ENCODE measurements at regions not wholly inside any gene's neighbourhood (a gene's known extent, or its start where the extent isn't known, plus 50 kb on each side); places are given as distances from the start of the nearest gene placed in this dataset.

DNA sequence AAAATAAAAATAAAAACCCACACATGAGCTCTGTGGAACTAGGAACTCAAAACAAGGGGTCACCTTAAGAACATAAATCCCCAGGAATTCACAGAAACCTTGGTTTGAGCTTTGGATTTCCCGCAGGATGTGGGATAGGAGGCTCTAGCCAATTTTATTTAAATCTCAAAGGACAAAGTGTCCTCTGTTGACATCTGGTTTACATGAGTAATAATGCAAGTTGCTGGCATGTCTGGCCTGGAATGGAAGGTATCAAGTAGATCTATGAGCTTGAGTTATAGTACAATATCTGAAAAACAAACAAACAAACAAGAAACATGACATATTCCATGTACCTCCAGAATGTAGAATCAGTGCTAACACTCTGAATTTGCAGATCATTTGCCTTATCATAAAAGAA lies 94.2 kb upstream of the SLIT3 start:
- FAIRE-seq = no peak
- POLR2A ChIA-PET (ENCODE audit: partially characterized antibody) = no interaction called here
- no peak overlapping the region for H2AFZ ChIP-seq (ENCODE audit: low read length)

More for the DNA sequence above, 94.2 kb upstream of the SLIT3 start:
- Histone ChIP-seq H2AK5ac (ENCODE audit: low read depth, low read length) (no peak overlapping the region), H3K14ac (ENCODE audit: insufficient read length) (no peak overlapping the region), H3K4me2 (ENCODE audit: insufficient read depth in 1 of 2, low read depth in 2 of 2, low read length in 2 of 2) (no peak overlapping the region), H3K4me1 (replicated peaks in 1 of 4; ENCODE audit: control insufficient read depth in 3 of 4, insufficient read depth in 4 of 4, low read length in 3 of 4) (no peaks in the 10 kb centered on the region), H3K23ac (ENCODE audit: insufficient read length) (no peak overlapping the region), H4K20me1 (replicated peaks in 1 of 2; ENCODE audit: control insufficient read depth in 1 of 2, insufficient read depth in 2 of 2, low read length in 2 of 2) (no peaks in the 10 kb centered on the region), H2BK15ac (ENCODE audit: low read length) (no peak overlapping the region), H2BK12ac (ENCODE audit: low read depth, low read length) (no peak overlapping the region), H3K27me3 (replicated peaks in 1 of 4; ENCODE audit: control insufficient read depth in 3 of 4, extremely low read depth in 1 of 4, insufficient read depth in 3 of 4, low read length in 3 of 4) (no peaks in the 10 kb centered on the region), H3K4me3 (ENCODE audit: extremely low read depth in 1 of 4, insufficient read depth in 2 of 4, low read depth in 3 of 4, low read length in 4 of 4) (no peak overlapping the region), H4K91ac (replicated peaks; ENCODE audit: insufficient read length, low read length) (no peak overlapping the region), H3K27ac (ENCODE audit: low read depth, low read length) (no peak overlapping the region), H3K9ac (replicated peaks in 1 of 4; ENCODE audit: extremely low read depth in 1 of 4, low read depth in 3 of 4, low read length in 3 of 4) (no peak overlapping the region), H4K8ac (ENCODE audit: extremely low read depth, insufficient read depth, low read length) (no peak overlapping the region), H2BK120ac (replicated peaks; ENCODE audit: low read depth, low read length) (no peak overlapping the region), H3K79me1 (ENCODE audit: low read depth, low read length) (no peaks in the 10 kb centered on the region), H3K4ac (replicated peaks; ENCODE audit: insufficient read length, low read depth, low read length) (no peak overlapping the region), H3K9me3 (ENCODE audit: insufficient read depth in 2 of 2, low read depth in 1 of 2, low read length in 1 of 2) (peaks cover 0 to 5% of the 10 kb centered on the region in 2 experiments; a peak in 2 of 4 replicates), H4K5ac (ENCODE audit: insufficient read length, low read depth, low read length) (no peak overlapping the region), H3K23me2 (ENCODE audit: low read depth, low read length) (no peaks in the 10 kb centered on the region), H3K18ac (ENCODE audit: extremely low read depth, low read length) (no peak overlapping the region), H2BK20ac (ENCODE audit: low read length) (no peak overlapping the region), H3K36me3 (ENCODE audit: control insufficient read depth in 2 of 4, insufficient read depth in 4 of 4, low read length in 3 of 4) (no peaks in the 10 kb centered on the region), H3K79me2 (ENCODE audit: control insufficient read depth in 1 of 2, insufficient read depth in 2 of 2, low read length in 2 of 2) (no peaks in the 10 kb centered on the region), H2BK5ac (ENCODE audit: low read depth, low read length) (no peak overlapping the region), H3K56ac (replicated peaks; ENCODE audit: insufficient read length, low read depth, low read length) (no peak overlapping the region)
- CTCF ChIA-PET (ENCODE audit: partially characterized antibody) = interaction anchor here (0.9 to 1.0 kb wide), 2 partner anchors 17 to 21 kb away, joined by 3 to 4 read pairs; no protein-coding TSS in a partner anchor
- WGBS, 2 experiments (ENCODE audit: extremely low coverage in 1 of 2, insufficient coverage in 1 of 2, insufficient read length in 1 of 2, insufficient replicate concordance in 2 of 2, low coverage in 1 of 2, low lambda C conversion rate in 2 of 2, missing lambda C conversion rate in 1 of 2) = 93% methylated on average over 1 of the region's 1 CpG; no CpG with 5 or more reads in 1 of the 2 experiments
- TF ChIP-seq KDM5A (IDR thresholded peaks at IDR 0.05; ENCODE audit: low read length) (no peak), EGR1 (IDR thresholded peaks at IDR 0.05; ENCODE audit: borderline replicate concordance, low read depth, low read length) (no peak), KDM4A (IDR thresholded peaks at IDR 0.05; ENCODE audit: low read depth, low read length, severe bottlenecking) (no peak), BCL11A (IDR thresholded peaks at IDR 0.05; ENCODE audit: low read depth in 2 of 2, low read length in 2 of 2) (no peak), CHD2 (IDR thresholded peaks at IDR 0.05; ENCODE audit: low read length) (no peak), RXRA (IDR thresholded peaks at IDR 0.05; ENCODE audit: insufficient read depth, low read depth, low read length) (no peak), CREB1 (IDR thresholded peaks at IDR 0.05) (no peak), SP1 (IDR thresholded peaks at IDR 0.05; ENCODE audit: low read depth, low read length) (no peak), SUZ12 (IDR thresholded peaks at IDR 0.05; ENCODE audit: low read length) (no peak)
- no peak for DNase-seq (ENCODE audit: low read depth in 1 of 2, low spot score in 2 of 2)

Measured in H1 (cell line).